ENCODE measurements at regions not wholly inside any gene's neighbourhood (a gene's known extent, or its start where the extent isn't known, plus 50 kb on each side); places are given as distances from the start of the nearest gene placed in this dataset.

GRCh38 chr16:73233329-73233765 is 185.4 kb upstream of the ZFHX3 start:
- TF ChIP-seq CTCF (IDR thresholded peaks at IDR 0.05 in 8 of 11, conservative IDR thresholded peaks at IDR 0.05 in 3 of 11) (no peak), POLR2A (IDR thresholded peaks at IDR 0.05) (no peak), POLR2AphosphoS5 (IDR thresholded peaks at IDR 0.05) (no peak)

All from spleen (tissue), 7 donors.